Epidermal melanocyte (primary cell): ENCODE measurements at regions not wholly inside any gene's neighbourhood (a gene's known extent, or its start where the extent isn't known, plus 50 kb on each side); places are given as distances from the start of the nearest gene placed in this dataset.
"Not testable (repeated sequence)": the region's sequence is repeated elsewhere in the genome, so short reads cannot be mapped to it uniquely, and the experiment has no call there.

Source experiments
- DNase-seq: peaks from one replicate; pipeline ENCODE4 v3.0.0; 2011; ENCODE audit warnings: low spot score; ENCODE audit not compliant: insufficient read length

DNA sequence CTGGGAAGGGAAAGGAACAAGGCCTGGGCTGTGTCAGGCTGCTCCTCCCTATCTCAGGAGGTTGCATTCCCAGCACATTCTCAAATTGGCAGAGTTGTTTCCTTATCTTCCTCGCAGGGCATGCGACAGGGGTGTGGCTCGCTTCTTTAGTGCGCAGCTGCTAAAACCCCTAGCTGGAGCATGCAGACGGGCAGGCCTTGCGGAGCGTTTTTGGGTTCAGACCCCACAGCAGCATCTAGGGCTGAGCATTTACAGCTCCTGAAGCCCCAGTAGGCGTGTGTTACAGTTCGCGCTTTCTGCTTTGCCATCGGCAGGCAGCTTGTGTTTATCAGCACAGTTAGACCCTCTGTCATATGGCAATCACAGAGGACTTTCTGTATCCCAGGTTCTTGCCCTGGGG is 392.4 kb downstream of the TECRL start:
- DNase-seq: no peak

DNA sequence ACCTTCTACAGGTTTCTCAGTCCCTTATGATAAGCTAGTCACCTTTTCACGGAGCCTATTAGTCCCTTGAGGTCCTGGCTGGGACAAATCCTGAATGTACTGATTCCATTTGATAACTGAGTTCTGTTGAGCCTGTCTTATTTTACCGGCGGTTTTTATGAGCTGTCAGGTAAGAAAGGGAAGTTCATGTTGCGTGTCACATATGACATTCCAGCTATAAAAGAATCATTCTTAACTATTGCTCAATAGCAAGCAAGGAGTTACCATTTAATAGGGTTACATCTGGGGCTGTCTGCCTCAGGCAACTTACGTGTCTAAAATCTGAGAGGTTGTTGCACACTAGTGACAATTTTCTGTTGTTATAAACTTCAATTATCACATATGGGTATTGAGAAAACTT is 394.6 kb downstream of the TECRL start:
- DNase-seq: no peak

DNA sequence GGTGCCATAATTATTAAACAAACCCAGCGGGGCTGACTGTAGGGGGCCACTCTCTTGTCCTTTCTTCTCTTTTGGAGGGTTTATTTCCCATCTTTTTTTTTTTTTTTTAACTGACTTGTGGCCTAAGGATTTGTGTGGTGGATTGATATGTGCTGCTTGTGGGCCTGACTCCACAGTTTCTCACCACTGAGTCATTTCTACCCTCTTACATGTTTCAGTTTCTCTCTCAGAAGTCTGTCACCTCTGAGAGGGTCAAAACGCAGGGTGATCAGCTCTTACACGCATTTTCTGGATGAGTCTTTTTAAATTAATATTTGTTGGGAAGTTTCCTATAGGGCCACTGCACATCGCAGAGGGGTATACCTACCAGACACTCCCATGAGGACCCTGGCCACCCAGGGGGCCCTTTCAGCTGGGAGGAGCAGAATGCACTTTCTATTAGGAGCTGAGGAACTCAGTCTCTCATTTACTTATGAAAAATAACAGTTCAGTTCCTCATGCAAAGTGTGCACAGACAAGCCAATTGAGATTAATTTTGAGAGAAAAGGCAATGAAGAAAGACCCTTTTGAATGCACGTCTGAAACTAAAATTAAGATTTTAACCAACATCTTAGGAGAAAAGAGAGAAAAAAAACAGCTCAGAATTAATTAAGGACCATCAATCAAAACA is 407.9 kb downstream of the TECRL start:
- no peak for DNase-seq

DNA sequence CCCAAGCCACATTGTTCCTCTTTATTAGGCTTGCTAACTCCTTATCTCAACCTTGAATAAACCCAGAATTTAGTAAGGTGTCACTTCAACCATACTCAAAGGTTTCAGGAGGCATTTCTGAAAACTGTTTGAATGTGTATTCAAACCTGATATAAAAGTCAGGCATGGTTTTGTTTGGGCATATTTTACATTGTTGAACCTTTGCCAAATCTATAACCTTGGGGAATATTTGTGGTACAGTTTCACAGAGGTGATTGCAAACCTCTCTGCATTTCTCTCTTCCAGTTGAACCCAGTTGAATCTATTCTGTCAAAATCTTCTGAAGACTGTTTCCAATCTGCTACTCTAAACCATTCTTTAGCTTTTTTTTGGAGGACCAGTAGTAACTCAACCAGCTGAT is 409.0 kb downstream of the TECRL start:
- no peak for DNase-seq

DNA sequence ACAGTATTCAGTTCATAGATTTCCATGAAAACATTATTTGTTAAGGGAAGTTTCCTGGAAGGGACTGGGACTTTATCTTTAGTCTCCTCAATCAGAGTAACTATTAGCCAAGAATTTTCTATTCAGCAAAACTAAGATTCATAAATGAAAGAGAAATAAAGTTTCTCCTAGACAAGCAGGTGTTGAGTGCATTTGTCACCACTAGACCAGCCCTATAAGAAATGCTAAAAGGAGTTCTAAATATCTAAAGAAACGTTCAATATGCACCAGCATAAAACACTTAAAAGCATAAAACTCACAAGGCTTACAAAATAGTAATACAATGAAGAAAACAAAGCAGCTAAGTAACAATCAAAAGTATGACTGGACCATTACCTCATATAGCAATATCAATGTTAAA is 423.0 kb downstream of the TECRL start:
- DNase-seq: no peak

DNA sequence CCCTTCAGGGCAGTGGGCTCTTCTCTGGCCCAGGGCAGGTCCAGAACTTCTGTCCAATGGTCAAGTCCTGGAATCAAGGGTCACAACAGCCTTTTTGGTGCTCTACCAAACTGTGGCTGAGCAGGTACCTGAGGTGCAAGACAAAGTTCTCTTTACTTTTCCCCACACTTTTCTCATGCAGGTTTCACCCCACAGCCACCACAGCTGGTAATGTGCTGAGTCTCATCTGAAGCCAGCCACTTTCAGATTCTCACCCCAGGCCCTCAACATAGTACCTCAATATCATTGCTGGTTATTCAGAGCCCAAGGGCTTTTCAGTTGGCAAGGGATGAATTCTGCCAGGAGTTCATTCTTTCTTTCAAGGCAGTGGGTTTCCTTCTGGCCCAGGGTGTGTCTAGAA is 426.0 kb downstream of the TECRL start:
- DNase-seq: no peak

DNA sequence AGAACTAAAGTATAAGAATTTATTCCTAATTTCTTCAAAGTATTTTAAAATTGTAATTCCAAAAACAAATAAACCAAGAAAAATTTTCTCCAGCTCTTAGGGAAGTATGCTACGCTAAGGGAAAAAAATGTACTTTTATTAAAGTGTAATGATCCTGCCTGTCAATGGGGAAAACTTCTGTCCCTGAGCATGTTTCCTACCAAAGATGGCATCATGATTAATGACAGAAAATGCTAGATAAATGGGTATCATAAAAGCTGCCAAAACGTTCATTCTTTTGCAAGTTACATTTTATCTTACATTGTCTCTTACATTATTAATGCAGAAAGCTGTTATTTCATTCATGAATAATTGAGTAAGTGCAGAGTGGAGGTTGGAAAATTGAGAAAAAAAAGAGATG is 443.4 kb downstream of the TECRL start:
- DNase-seq: no peak

DNA sequence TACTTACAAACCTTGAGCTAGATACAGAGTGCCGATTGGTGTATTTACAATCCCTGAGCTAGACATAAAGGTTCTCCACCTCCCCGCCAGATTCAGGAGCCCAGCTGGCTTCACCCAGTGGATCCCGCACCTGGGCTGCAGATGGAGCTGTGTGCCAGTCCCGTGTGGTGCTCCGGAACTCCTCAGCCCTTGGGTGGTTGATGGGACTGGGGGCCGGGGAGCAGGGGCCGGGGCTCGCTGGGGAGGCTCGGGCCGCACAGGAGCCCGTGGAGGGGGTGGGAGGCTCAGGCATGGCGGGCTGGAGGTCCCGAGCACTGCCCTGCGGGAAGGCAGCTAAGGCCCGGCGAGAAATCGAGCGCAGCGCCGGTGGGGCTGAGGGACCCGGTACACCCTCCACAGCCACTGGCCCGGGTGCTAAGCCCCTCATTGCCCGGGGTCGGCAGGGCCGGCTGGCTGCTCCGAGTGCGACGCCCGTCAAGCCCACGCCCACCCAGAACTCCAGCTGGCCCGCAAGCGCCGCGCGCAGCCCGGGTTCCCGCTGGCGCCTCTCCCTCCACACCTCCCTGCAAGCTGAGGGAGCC is 466.5 kb downstream of the TECRL start:
- DNase-seq: not testable (repeated sequence)

DNA sequence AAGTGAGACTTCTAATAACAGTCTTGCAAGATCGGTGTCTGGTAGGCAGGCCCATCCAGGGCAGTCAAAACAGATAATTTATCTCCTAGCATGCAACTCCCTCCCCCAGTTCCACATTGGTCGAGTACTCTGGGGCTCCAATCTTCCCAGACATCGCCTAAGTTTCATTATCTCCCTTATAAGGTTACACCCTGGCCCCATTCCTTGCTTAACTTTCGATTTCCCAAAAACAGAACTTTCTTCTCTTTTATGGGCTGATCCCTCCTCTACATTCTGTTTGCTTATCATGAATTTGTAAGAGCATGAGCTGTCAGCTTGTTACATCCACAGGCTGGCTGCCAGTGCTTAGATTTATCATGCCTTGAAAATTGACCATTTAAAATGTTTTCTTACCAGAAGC is 471.3 kb downstream of the TECRL start:
- DNase-seq: no peak

DNA sequence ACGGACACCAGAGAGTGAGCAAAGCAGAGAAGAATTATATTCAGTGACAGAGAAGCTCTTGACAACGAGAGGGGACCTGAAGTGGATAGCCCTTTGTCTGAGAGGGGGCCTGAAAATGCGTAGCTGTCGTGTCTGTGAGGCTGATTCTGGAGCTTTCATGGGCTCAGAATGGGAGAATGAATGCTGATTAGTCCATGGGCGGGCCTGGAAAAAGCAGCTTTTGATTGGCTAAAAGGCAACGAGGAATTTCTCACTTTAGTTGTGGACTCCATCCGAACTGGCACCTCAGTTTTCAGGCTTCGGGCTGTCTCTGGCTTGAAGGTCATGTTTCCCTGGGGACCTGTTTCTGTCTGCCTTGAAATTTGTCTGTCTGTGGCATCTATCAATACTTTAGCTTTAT is 487.1 kb downstream of the TECRL start:
- no peak for DNase-seq

DNA sequence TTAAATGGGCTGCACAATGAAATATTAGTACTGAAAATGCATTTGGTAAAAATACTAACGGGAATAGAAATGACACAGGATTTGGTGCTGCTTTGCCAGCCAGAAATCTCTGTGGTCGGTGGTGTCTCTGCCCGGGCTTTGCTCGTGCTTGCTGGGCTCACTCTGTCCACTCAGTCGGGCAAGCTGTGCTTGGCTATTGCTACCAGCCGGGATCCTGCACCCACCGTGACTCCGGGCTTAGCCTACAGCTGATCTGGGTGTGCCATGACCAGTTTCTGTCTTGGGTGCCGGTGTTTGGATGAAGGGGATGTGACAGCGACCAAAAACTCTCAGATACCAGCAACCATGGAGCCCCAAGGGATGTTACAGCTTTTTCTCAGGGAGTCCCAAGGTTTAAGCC is 487.7 kb downstream of the TECRL start:
- no peak for DNase-seq

DNA sequence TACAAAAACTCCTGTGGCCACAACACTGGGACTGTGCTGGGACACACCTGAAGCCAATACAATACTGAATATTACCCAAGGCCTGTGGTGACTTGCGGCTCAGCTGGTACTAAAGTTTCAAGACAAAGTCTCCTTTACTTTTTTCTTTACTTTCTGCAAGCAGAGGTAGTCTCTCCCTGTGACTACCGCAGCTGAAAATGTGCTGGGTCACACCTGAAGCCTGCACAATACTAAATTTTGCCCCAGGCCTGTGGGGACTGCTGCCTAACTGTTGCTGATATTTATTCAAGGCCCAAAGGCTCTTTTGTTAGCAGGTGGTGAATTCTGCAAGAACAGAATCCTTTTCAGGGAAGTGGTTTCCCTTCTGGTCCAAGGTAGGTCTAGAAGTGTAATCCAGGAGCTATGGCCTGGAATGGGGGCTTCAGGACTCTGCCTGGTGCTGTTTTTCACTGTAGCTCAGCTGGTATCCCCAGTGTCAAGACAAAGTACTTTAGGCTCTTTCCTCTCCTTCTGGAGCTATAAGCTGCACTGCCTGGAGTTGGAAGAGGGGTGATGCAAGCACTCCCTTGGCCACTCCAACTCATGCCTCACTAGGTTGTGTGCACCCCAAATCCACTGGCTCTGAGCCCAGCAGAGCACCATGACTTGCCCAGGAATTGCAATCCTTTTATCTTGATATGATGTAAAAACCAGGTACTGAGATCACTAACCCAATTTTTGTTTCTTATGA is 489.4 kb downstream of the TECRL start:
- DNase-seq: no peak

DNA sequence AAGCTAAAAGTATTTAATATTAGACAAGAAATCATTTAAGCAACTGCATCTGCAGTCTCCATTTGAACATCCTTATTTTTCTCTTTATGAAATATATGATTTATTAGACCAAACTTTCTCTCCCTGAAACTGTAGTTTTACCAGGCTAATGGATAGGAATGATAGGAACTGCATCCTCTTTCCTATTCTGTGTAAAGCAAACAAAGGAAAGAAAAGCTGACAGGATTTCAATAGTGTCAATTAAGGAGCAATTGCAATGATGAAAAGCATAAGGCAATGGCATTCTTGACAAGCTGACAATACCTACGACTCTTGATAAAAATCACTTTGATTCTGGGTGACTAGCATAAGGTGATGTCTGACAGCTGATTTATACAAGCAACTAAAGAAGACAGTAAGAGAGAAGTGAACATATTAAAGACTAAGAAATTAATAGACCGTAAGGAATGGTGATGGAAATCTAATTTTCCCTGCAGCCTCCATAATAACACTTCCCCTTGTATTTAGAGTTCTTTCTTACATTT is 502.5 kb downstream of the TECRL start:
- DNase-seq: no peak

DNA sequence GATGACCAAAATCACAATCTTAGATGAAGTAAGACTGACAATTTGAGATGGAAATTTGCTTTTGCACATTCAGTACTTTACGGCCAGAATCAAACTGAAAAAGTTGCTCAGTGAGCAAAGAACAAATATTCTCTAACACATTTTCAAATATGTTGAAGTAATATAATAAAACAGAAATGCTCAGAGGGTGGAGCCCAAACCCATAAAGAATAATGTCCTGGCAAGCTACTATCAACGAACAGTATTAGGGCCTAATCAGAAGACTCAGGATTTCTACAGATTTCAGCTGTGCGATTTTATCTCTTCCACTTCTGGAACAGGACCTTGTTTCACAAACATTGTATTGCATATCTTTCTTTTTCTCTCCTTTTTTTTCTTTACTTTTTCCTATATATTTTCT is 505.0 kb downstream of the TECRL start:
- no peak for DNase-seq

DNA sequence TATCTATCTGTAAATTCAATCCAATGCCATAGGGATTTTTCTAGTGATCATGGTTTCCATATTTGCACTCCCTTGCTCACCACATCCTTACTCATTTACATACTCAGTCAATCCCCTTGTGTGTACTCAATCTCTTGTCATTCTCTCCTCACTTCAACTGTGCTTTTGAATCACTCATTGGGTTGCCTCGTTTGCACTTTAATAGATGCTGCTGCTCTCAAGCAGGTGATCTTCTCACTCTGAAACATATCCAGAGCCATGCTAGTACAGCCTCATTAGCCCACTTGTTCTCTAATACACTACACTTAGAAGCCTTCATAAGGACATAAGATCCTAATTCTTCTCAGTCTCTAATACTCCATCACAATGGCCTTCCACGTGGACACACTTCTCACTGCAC is 507.9 kb downstream of the TECRL start:
- no peak for DNase-seq

DNA sequence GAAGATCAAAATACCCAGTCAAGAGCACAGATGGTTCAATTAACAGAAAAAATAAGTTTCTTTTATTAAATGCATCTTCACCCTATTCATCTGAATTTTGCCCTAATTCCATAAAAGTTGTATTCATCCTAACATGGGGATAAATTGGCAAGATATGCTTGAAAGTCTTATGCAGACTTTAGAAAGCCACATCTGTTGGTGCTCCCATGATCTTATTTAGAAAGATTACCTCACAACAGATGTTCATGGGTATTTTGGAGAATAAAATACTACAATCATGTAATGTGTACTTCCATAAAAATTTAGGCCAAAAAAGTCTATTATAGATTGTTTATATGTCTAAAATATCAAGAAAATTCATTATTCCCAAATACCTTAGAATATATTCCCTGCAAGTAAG is 510.3 kb downstream of the TECRL start:
- DNase-seq: no peak

DNA sequence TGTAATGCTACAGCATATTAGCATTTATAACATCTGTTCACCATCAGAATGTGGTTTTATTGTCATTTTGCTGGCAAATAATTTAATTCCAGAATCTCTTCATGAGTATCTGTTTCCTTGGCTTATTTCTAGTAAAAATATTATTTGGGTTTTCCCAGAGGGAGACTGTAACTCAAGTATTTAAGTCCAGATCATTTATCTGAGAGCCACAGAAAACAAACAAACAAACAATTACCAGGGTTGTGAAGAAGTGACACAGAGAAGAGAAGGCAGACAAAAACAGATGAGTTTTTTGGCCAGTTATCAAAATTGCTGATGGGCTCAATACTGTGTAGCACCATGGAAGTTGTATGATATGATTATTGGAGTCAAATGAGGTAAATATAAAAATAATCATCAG is 515.1 kb downstream of the TECRL start:
- DNase-seq: no peak

DNA sequence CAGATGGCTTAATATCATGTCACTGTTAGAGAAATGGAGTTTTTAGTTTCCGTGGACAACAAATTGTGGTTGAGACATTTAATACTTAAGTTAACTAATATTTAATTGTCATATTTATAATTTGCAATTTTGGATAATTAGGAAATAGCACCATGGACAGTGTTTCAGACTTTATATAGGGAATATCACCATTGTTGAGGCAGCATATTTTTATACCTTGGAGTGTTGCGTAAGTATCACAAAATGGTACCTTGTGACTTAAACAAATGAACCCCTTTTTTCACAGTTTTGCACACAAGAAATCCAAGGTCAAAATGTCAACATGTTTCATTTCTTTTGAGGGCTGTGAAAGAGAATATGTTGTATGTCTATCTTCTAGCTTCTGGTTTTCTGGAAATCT is 539.9 kb downstream of the TECRL start:
- no peak for DNase-seq

DNA sequence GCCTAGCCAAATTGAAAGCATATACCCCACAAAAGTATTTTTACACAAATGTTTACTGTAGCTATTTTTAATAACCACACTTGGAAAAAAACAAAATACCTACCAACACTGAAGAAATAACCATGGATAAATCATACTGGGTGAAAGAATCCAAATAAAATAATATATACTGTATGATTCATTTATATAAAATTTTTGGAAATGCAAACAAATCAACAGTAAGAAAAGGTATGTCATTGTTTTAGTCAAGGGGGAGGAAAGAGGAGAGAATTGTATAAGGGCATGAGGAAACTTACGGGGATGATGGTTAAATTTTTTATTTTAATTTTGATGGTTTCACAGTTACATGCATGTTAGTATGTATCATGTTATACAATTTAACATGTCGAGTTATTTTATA is 557.8 kb downstream of the TECRL start:
- no peak for DNase-seq

DNA sequence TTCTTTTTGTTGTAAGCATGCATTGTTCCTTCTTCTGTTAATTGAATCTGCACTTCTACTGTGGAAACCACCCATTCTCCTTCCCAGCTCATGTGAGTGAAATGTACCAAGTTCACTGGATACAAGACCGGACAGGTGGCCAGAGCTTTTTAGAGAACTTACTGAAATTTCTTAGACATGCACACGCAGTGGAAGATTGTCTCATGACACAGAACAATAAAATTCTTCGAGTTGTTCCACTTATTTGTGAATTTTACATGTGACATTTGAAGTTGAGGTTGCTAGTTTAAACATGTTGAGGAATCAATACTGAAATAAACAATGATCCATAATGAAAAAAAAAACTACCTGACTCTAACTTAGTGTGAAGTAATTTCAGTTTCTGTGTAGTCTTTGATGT is 568.0 kb downstream of the TECRL start:
- no peak for DNase-seq

DNA sequence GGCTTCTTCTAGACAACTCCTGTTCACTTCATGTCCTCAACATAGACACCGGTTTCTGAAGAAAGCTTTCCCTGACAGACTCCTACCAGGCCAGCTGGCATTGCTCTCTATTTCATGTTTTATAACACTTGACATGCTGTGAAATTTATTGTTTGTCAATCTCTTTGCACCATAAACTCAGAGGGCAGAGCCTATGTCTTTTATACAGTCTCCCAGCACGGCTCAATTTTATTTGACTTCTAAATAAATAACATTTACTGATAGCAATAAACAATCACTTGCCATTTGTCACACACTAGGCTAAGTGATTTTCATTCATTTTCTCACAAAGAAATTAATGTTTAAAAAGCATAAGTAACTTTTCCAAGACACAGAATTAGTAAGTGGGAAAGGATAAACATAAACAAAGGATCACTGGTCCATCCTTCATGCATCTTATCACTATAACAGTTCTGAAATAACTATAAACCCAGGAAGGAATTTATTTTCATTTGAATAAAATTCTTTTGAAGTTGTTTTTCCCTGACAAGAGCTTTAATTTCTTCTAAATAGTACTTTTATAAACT is 577.6 kb downstream of the TECRL start:
- DNase-seq: no peak

DNA sequence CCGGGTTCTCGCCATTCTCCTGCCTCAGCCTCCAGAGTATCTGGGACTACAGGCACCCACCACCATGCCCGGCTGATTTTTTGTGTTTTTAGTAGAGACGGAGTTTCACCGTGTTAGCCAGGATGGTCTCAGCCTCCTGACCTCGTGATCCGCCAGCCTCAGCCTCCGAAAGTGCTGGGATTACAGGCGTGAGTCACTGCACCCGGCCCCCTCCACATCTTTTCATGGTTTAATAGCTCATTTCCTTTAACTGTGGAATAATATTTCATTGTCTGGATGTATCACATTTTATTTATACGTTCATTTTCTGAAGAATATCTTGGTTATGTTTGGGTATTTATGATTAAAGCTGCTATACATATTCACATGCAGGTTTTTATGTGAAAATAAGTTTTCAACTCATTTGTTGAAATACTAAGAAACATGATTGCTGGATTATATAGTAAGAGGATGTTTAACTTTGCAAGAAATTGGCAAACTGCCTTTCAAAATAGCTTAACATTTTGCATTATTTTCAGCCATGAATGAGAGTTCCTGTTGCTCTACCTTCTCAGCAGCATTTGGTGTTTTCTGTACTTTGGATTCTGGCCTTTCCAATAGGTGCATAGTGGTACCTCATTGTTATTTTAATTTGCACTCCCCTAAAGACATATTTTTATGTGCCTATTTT is 591.9 kb downstream of the TECRL start:
- DNase-seq: no peak
